GM21737 (cell line): ENCODE measurements at regions not wholly inside any gene's neighbourhood (a gene's known extent, or its start where the extent isn't known, plus 50 kb on each side); places are given as distances from the start of the nearest gene placed in this dataset.

Experiments
- ATAC-seq: cut with Tn5 transposase; IDR thresholded peaks from one replicate; pipeline ENCODE4 v1.9.1; 2021; ENCODE audit warnings: mild to moderate bottlenecking, moderate library complexity; ENCODE audit not compliant: unreplicated experiment

DNA sequence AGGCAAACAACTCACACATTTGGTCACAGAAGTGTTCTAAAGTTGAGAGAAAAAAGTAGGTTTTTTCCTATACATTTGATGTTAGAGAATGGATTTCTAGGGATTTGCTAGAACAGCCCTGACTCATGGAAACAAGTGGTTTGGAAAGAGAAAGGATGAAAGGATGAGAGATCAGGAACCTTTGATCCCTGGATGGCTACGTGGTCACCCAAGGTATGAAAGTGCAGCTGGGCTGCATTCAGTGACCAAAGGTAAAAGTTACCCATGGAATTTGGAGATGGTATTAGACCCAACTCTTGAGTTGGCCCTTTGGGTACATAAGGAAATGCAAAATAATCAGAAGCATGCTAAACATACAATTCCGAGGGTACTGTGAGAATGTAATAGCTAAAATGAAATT, 61.3 kb upstream of the SPIN1 start:
- no peak for ATAC-seq

DNA sequence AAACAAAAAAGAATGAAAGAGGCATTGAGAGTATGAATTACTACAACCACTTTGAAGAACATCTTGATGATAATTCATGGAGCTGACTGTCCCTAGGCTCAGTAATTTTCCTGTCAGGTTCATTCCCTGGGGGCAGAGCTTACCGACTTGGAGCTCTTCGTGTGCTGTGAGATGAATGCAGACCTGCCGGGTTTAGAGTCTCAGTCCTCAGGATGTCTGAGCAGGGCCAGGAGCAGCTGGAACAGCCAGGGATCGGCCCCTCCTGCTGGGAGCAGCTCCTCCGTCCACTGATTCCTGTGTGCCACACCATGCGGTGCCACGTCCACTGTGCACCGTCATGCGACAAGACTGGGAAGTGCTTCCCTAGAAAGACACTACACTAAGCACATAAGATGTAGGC, 62.2 kb upstream of the SPIN1 start:
- ATAC-seq = no peak

DNA sequence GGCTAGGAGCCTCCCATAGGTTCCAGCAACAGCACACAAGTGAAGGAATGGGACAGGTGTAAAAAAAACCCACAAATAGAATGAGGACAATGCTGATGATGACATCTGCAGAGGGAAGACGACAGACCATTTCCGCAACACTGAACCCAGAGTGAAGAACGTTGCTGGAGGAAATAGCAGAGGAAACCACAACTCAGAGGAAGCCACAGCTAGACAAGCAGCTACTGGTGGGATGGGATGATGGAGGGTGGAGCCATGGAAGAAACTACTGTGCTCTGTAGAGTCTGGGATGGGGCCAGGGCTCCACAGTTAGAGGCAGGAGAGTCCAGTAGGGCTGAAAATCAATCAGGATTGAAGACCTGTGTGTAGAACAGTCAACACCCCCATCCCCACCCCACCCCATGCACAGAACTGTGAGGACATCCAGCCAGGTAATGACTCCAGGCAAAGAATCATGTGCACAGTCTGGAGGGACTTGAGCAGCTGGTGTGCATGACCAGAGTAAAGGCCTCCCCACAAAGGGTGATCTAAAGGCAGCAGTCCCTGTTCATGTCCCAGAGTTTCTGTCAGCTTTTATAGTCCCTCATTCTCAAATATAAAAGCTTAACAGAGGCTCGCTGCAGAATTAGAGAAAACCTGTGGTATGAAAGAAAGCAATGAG, 65.2 kb upstream of the SPIN1 start:
- ATAC-seq = peak; percentile 68

DNA sequence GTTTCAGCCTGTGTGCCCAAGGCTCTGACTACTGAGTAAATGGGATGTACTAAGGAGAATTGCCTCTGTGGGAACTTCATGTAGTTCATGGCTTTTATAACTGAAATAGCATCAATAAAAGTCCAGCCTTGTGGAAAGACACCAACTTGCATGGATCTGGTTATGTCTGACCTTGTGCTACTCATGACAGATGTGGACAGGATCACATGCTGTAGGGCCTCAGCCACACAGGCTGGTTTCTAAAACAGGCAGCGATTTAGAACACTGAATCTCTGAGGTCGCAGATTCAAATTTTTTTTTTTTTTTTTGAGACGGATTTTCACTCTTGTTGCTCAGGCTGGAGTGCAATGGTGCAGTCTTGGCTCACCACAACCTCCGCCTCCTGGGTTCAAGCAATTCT, 66.5 kb upstream of the SPIN1 start:
- no peak for ATAC-seq

DNA sequence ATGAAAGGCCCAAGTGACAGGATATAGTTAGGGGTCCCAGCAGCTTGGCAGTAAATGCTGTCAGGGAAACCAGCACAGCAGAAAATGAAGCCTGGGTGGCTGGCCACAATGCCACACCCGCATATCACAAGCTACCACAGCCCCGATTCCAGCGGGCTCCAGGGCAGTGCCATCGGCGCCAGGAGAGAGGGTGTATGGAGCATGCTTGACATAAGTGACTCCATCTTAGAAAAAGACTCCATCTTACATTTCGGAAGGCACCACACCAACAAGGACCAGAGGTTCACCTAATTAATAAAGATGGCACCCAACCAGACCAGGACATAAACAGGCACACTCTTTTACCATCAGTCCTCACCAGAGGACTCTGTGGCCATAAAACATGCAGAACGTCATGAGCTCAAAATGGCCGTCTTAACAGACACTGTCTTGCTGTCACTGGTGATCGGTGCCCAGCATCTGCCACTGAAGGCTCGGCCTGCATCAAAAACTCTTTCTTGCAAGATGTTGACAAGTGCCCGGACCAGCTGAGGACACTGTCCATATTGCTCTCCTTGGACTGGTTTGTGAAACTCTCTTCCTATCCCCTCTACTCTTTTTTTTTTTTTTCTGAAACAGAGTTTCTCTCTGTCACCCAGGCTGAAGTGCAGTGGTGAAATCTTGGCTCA, 67.4 kb upstream of the SPIN1 start:
- ATAC-seq = no peak

DNA sequence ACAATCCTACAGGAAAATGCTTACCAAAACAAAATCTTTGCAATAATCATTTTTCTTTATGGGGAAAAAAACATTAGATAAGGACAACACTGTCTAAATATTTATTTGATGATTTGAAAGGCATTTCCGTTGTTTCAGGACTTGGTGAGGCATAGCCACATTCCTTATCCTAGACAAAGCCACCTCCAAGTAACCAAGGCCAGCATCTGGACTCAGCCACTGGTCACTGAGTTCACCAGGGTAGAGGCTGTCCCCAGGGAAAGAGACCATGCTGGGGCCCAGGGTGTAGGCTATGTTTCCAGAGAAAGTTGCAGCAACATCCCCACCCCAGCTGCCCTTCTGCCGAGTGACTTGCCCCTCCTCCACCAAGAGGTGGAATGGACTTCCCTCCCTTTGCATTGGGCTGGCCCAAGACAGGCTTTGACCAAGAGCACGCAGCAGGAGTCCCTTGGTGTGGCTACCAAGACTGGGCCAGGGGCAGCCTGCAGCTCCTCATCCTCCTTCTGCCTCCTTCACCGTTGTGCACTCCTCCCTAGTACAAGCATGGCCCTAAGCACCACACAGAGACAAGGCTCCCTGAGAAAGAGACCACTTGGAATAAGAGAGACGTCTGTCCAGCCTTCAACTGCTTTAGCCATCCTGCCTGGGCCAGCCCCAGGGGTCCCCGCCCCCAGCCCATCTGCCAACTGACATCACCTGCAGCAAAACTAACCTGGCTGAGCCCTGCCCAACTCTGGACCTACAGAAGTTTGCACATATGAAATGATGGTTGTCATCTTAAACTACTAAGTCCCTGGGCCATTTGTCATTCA, 68.1 kb upstream of the SPIN1 start:
- no peak for ATAC-seq

DNA sequence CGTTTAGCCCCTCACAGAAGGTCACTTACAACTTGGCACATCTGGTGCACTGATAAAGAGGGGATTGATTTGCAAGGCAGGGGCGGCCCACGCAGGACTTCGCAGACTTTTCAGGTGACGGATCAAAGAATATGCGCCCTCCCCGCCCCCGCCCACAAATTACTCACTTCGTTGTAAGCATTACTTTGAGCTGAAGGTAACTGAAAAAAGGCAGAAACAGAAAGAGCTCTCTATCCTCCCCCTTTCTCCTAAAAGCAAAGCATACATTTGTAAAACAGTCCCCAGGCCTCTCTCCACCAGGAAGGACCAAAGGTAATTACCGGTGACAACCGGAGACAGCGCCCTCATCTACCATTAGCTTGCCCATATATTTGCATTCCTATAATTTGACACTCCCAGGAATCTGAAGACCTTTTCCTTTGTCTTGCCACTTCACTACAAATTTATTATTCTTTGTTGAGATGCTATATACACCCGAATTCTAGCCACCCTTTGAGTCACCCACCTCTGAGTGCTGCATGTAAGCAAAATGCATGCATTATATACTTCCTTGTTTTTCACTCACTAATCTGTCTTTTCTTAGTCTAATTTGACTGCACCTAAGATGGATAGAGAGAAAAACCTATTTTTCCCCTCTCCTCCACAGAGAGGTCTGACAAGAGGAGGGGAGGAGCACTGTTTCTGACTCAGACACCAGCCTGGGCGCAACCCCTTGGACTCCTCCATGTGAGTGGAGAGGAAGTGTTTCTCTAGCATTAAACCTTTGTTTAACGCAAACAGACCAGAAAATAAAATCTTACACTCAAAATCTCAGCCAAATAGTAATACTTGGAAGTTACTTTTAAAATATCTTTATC, 74.7 kb upstream of the SPIN1 start:
- ATAC-seq = no peak

DNA sequence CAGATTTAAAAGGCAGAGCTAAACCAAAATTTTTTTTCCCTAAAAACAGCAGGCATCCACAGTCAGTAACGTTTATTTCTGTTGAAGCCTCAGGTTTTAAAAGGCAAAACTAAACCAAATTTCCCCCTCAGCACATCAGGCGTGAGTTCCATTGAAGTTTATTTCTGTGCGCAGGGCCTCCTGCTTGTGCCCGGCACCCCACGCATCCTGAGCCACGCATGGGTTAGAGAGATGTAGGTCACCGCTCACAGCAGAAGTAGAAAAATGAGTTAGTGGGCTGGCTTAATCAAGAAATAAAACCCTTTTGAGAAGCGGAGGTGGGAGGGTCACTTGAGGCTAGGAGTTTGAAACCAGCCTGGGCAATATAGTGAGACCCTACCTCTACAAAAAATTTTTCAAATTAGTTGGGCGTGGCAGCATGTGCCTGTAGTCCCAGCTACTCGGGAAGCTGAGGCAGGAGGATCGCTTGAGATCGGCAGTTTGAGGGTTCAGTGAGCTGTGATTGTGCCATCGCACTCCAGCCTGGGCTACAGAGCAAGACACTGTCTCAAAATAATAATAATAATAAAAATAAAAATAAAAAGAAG, 75.6 kb upstream of the SPIN1 start:
- no peak for ATAC-seq

DNA sequence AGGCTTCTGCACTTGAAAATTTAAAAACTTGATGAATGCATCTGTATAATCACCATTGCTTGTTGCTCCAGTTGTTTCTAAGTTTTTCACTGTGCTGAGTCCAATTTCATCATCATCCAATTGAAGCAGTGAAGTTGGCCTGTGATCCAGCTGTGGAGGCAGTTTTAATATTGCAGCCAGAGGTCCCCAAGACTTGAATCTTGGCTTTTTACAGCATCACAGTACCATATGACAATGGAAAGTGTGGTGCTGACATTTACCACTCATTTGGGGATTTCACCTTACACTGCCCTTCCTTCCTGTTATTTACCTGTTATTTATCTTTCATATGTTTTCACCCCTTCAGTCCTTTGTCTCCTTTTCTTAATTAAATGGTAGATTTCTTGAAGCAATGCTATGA, 76.2 kb upstream of the SPIN1 start:
- ATAC-seq = no peak

DNA sequence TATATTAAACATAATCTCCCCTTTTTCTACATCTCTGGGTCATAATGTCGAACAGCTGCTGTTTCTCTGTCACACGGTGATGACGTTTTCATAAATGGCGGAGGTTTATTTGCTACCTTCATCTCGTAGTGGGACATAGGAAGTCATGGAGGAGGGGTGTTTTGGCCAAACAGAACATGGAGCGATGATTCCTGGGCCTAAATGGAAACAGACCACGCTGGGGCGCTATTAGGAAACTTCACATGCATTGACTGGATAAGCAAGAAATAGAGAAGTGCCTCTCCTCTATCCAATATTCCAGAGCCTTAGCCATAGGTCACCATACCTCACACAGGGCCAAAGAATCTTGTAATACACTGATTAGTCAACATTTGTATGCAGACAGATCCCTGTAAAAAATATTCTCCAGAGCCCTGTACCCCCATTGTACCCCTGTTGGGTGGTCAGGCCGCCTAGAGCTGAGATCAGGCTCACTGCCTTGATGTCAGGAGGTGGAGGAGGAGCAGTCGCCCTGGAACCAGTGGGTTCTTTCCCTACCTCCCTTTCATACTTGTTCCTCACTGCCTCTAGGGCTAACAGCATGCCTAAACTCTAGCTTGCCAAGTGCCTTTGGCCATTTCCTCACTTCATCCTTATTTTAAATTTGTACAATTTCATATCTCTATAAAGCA, 77.8 kb upstream of the SPIN1 start:
- ATAC-seq = no peak

DNA sequence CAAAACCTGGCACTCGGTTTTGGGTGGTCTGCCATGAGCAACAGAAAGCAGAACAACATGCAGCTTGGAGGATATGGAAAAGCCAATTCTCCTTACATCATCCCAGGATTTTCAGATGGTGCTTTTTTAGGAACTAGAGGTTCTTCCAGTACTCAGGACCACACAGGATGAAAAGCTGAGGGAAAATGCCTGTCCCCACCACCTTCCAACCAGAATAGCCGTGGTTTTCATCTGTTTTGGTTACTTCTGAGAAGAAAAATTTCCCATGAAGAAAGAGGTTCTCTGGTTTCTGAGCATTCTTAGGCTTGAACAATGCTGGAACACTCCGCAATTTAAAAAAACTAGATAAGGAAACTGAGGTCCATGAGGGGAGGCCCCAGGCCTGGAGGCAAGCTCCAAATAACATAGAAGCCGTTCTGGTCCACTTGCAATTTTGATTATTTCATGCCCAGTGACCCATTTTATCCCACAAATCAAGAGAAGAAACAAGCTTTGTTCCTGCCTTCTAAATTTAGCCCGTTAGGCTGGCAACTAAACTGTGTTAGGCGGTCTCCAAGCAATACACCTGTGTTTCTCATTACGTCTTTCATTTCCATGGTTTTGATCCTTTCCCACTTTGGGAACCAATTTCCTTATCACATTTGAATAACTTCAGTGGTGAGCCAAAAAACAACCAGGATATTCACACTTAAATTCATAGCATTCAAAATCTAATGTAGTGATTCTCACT, 79.2 kb upstream of the SPIN1 start:
- ATAC-seq = no peak

DNA sequence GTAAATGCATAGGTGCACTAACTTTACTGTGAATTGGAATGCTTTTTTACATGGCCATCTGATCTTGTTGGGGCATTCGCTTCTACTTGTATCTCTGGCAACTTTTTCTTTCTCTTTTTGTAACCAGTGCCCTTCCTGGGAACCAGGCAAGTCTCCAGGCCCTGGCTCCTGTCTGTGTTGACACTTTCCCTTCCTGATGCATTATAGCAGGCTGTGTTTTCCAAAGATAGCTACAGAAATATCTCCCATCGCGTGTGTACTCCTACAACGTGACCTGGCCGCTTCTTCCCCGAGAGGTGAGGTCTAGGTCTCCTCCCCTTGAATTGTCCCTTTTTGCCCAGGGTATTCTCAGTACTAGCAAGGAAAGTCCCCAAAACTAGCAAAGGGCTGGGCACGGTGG, 81.1 kb upstream of the SPIN1 start:
- no peak for ATAC-seq

DNA sequence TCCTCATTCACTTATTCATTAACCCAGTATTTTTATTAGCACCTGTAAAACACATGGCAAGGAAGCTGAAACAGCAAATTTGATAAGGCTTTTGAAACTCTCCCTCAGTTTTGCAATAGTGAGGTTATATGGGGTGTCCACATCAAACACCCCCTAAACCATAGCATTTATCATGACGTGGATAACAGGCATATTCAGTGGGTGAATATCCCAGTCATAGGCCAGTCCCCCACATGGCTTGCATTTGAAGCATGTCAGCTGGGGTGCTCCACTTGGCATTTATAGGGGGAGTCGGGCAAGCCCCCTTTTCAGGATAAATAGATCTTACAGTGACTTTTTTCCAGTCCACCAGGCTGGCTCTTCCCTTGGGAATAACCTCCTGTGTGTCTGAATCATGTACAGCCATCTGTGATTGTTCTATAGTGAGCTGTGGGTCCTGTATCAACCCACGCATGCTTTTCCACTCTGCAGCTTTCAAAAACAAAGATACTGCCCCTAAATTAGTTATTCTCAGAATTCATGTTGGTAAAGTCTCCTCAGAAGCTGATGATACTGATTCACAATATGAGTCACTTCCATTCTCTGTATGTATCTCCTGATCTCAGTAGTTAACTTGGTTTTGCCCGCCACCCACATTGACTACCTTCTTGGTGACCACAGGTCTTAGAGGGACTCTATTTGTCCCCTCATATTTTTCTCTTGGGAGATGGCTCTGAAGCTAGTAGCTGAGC, 84.4 kb upstream of the SPIN1 start:
- ATAC-seq = no peak

DNA sequence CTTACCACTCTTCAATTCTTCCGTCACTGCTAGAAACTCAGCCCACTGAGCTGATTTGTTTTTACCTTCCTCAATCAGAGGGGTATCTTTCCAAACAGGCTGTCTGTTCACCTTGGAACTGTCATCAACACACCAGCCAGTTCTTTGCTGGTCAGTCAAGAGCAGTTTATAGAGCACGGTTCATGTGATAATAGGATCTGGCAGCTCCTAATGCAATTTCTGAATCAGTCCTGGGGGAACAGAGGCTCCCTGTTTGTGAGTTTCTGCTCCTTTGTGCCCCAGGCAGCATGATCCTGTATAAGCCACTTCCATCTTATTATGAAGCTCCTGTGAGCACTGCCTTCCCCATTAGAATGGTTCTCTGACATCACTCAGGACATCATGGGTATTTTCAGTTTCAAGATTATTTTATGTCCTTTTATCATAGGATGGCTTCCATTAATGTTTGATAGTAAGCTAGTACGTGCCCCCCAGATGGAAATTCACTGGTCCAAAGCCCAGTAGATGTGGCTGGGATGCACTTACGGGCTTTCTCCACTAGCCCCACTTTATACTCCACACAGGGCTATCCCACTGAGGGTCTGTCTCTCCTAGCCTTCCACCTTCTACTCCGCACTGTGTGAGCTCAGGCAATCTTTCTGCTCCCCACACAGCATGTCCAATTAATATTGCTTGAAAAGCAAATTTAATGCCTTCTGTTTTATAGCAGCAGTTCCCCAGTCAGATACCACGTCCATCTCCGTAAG, 85.5 kb upstream of the SPIN1 start:
- no peak for ATAC-seq

DNA sequence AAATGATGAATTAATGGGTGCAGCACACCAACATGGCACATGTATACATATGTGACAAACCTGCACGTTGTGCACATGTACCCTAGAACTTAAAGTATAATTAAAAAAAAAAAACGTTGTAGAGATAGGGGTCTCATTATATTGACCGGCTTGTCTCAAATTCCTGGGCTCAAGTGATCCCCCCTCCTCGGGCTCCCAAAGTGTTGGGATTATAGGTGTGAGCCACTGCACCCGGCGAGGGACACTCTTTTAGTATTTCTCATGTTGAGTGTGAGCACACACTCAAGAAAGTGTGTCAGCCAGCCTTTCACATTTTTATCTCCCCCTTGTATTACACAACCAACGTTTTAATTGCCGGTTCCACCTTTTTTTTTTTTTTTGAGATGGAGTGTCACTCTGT, 87.7 kb upstream of the SPIN1 start:
- no peak for ATAC-seq

DNA sequence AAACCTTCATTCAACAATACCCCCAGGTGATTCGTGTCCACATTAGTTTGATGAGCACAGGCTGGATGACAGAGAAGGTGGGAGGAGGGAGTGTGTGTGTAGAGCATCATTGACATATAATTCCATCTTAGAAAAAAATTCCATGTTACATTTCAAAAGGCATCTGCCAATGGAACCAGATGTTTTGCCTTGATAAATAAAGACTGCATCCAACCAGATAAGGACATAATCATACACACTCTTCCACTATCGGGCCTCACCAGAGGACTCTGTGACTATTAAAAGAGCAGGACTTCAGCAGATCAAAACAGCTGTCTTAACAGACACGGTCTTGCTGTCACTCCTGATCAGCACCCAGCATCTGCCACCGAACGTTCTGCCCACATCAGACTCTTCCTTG, 96.4 kb upstream of the SPIN1 start:
- no peak for ATAC-seq

DNA sequence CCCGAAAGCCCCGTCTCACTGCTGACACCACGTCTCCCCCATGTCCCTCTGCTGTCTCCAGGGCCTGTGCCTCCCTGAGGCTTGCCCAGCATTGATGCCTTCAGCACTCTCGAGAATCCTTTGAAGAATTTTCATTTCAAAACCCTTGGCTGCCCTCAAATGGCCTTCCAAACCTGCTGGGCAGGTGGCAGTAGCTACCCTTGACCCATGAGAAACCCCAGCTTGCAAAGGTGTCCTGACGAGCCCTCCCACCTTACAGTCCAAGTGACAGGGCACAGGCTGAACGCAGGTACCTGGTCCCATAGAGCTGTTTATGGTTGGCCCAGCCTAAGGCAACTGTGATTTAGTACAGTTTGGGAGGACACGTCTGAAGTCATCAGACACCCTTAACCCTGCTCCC, 97.2 kb upstream of the SPIN1 start:
- no peak for ATAC-seq

DNA sequence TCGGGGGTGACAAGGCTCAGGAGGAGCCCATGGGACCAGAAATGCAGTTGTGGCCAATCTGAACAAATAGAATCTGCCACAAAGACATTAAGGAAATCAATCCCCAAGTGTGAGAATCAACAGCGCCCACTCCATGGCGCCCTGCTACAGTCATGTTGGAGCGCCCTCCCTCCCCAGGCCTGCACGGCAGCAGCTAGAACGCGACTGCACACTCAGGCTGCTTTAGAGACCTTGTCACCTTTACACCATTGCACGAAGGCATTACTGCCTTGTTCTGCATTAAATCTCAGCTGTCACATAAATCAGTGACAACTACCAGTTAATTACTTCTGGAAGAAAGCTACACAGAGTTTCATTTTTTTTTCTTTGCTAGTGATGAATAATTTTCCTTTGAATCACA, 98.7 kb upstream of the SPIN1 start:
- no peak for ATAC-seq
